IPS-20b (cell line): ENCODE measurements at regions not wholly inside any gene's neighbourhood (a gene's known extent, or its start where the extent isn't known, plus 50 kb on each side); places are given as distances from the start of the nearest gene placed in this dataset.

Experiments used
- H3K27ac ChIP-seq: one replicate; pipeline ENCODE4 v1.5.1; 2013; ENCODE audit warnings: low read length
- H3K27me3 ChIP-seq: 2 replicates; pipeline ENCODE4 v1.6.1; 2013; ENCODE audit warnings: mild to moderate bottlenecking, low read length, inconsistent platforms; ENCODE audit not compliant: insufficient read depth
- H3K36me3 ChIP-seq: 2 replicates; pipeline ENCODE4 v1.6.1; 2013; ENCODE audit warnings: low read depth, mild to moderate bottlenecking, inconsistent platforms, low read length, moderate library complexity; ENCODE audit not compliant: insufficient read depth
- H3K4me1 ChIP-seq: 2 replicates; pipeline ENCODE4 v1.6.1; 2013; ENCODE audit warnings: mild to moderate bottlenecking, control low read depth, inconsistent platforms, low read length, moderate library complexity; ENCODE audit not compliant: insufficient read depth
- H3K4me3 ChIP-seq: 2 replicates; pipeline ENCODE4 v1.5.1; 2013; ENCODE audit warnings: mild to moderate bottlenecking, low read length, inconsistent platforms
- H3K9ac ChIP-seq: 2 replicates; pipeline ENCODE4 v1.6.1; 2013; ENCODE audit warnings: low read depth, mild to moderate bottlenecking, inconsistent platforms, low read length, moderate library complexity
- H3K9me3 ChIP-seq: 2 replicates; pipeline ENCODE4 v1.6.1; 2013; ENCODE audit warnings: mild to moderate bottlenecking, low read depth, low read length, inconsistent platforms; ENCODE audit not compliant: insufficient read depth

- Histone ChIP-seq H3K27ac (no peak overlapping the region), H3K4me3 (no peak overlapping the region), H3K9me3 (no peaks in the 10 kb centered on the region), H3K27me3 (peaks cover 40% of the 10 kb centered on the region), H3K9ac (no peak overlapping the region), H3K36me3 (no peaks in the 10 kb centered on the region), H3K4me1 (no peaks in the 10 kb centered on the region)
These were observed 119.8 kb downstream of the TMEM132E start for GRCh38 chr17:34699181-34699580.

DNA sequence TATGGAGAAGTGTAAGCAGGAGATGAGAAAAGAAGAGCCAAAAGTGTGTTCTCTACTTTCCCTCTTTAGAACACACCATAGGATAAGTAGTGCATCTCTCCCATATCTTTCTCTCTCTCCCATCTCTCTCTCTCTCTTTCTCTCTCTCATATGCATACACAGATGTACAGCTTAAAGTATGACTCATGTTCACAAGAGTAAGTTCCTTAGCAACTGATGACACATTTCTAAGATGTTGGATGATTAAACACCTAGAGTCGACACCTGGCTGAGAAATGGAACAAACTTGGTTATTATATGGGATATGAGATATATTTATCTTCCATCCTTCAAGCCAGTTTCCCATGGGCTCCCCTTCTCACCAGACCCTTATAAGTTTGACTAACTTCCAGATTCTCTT is 113.5 kb downstream of the TMEM132E start:
- no peak overlapping the region for H3K9ac ChIP-seq
- no peak overlapping the region for H3K27ac ChIP-seq
- no peaks in the 10 kb centered on the region for H3K4me1 ChIP-seq

More for the DNA sequence above, 113.5 kb downstream of the TMEM132E start:
- no peak overlapping the region for H3K4me3 ChIP-seq
- H3K36me3 ChIP-seq: no peaks in the 10 kb centered on the region
- no peaks in the 10 kb centered on the region for H3K9me3 ChIP-seq
- peaks cover 32% of the 10 kb centered on the region for H3K27me3 ChIP-seq
